HCT116 (cell line): ENCODE measurements at regions not wholly inside any gene's neighbourhood (a gene's known extent, or its start where the extent isn't known, plus 50 kb on each side); places are given as distances from the start of the nearest gene placed in this dataset.

Source experiments
- ATAC-seq: fragments of 200-7000 bp; cut with Tn5 transposase; 2 replicates; pipeline ENCODE4 v1.9.1; 2020; ENCODE audit warnings: mild to moderate bottlenecking, moderate library complexity
- BruUV-seq: library from RNA; stranded (reverse); fragments of 400-500 nt; replicated peaks from 2 replicates; lab custom pipeline; 2021; lab: Mats Ljungman, UMichigan
- CTCF ChIA-PET: fragments of 300-600 bp; sonication (Branson Sonifier 250); formaldehyde crosslinking; loops from one replicate; lab custom pipeline; 2021; ENCODE audit warnings: antibody characterized with exemption; lab: Charles Lee
- POLR2A ChIA-PET: fragments of 300-600, 350-600 bp; sonication (Branson Sonifier 250); formaldehyde crosslinking; loops from one replicate; lab custom pipeline; 2021; ENCODE audit warnings: antibody characterized with exemption; lab: Charles Lee
- RAD21 ChIA-PET, 2 experiments: fragments of 300-600 bp; sonication (Branson Sonifier 250); formaldehyde crosslinking; loops; one replicate each; lab custom pipeline; 2023; ENCODE audit warnings: low total read pairs in 2 of 2; ENCODE audit not compliant: uncharacterized antibody in 2 of 2, unreplicated experiment in 2 of 2, low non-redundant PET in 1 of 2; lab: Charles Lee
- DNase-seq: peaks from one replicate; pipeline ENCODE4 v3.0.0-alpha.2; 2010; ENCODE audit warnings: low read depth, low spot score
- H2AFZ ChIP-seq: fragments of 200-600 bp; shearing (Covaris generic), sonication (generic); 2 replicates; pipeline ENCODE4 v1.6.1; 2017; ENCODE audit warnings: low read depth, mixed run types, mixed read lengths, antibody characterized with exemption, low read length; ENCODE audit not compliant: poor library complexity, severe bottlenecking
- H3K27ac ChIP-seq: 2 replicates; pipeline ENCODE4 v1.5.1; 2012; ENCODE audit warnings: low read depth, low read length
- H3K27me3 ChIP-seq: fragments of 200-600 bp; sonication (generic); 2 replicates; pipeline ENCODE4 v1.6.1; 2016; ENCODE audit warnings: mixed run types, low read length, mixed read lengths; ENCODE audit not compliant: insufficient read depth
- H3K36me3 ChIP-seq, 2 experiments: fragments of 200-500 bp in 1 of 2; fragments of 200-600 bp in 1 of 2; sonication (Bioruptor generic) in 1 of 2; sonication (generic) in 1 of 2; 2 replicates each; pipeline versions ENCODE4 v1.5.1 to v1.6.1; 2014 to 2016; ENCODE audit warnings: low read length in 2 of 2, inconsistent platforms in 1 of 2, mixed read lengths in 1 of 2, mixed run types in 1 of 2; ENCODE audit not compliant: insufficient read depth in 2 of 2, control insufficient read depth in 1 of 2
- H3K4me1 ChIP-seq, 2 experiments: fragments of 200-600 bp in 1 of 2; sonication (generic) in 1 of 2; 2 replicates each; pipeline versions ENCODE4 v1.5.1 to v1.6.1; 2012 to 2017; ENCODE audit warnings: low read length in 2 of 2, inconsistent platforms in 1 of 2, mild to moderate bottlenecking in 1 of 2, mixed read lengths in 1 of 2, mixed run types in 1 of 2, moderate library complexity in 1 of 2; ENCODE audit not compliant: insufficient read depth in 2 of 2, control insufficient read depth in 1 of 2
- H3K4me2 ChIP-seq: fragments of 200-600 bp; sonication (generic); 2 replicates; pipeline ENCODE4 v1.6.1; 2017; ENCODE audit warnings: mixed run types, low read length, mixed read lengths
- H3K4me3 ChIP-seq, 2 experiments: fragments of 200-600 bp in 1 of 2; sonication (generic) in 1 of 2; replicated peaks in 1 of 2; 2 replicates each; pipeline ENCODE4 v1.5.1; 2011 to 2016; ENCODE audit warnings: low read length in 2 of 2, control low read depth in 1 of 2, low read depth in 1 of 2, mild to moderate bottlenecking in 1 of 2, mixed read lengths in 1 of 2, mixed run types in 1 of 2
- H3K79me2 ChIP-seq: fragments of 200-600 bp; sonication (generic); 2 replicates; pipeline ENCODE4 v1.6.1; 2017; ENCODE audit warnings: mild to moderate bottlenecking, mixed run types, low read length, moderate library complexity, mixed read lengths; ENCODE audit not compliant: insufficient read depth
- H3K9ac ChIP-seq: fragments of 200-600 bp; sonication (generic); 2 replicates; pipeline ENCODE4 v1.6.1; 2016; ENCODE audit warnings: low read length, mixed read lengths
- H3K9me2 ChIP-seq: fragments of 200-600 bp; sonication (generic), shearing (Covaris generic); 2 replicates; pipeline ENCODE4 v1.6.1; 2017; ENCODE audit warnings: mixed run types, mild to moderate bottlenecking, moderate library complexity; ENCODE audit not compliant: insufficient read depth
- H3K9me3 ChIP-seq, 2 experiments: fragments of 200-500 bp in 1 of 2; fragments of 200-600 bp in 1 of 2; sonication (Bioruptor generic) in 1 of 2; sonication (generic) in 1 of 2; 2 replicates each; pipeline ENCODE4 v1.6.1; 2014 to 2017; ENCODE audit warnings: low read length in 2 of 2, mixed read lengths in 2 of 2, inconsistent platforms in 1 of 2, low read depth in 1 of 2, mild to moderate bottlenecking in 1 of 2, mixed run types in 1 of 2, moderate library complexity in 1 of 2; ENCODE audit not compliant: control insufficient read depth in 1 of 2, insufficient read depth in 1 of 2
- H4K20me1 ChIP-seq: fragments of 200-600 bp; sonication (generic), shearing (Covaris generic); 2 replicates; pipeline ENCODE4 v1.6.1; 2017; ENCODE audit warnings: mixed run types, mild to moderate bottlenecking, moderate library complexity; ENCODE audit not compliant: insufficient read depth
- ATF3 ChIP-seq: IDR thresholded peaks from 2 replicates; pipeline ENCODE4 v1.6.1; 2012
- EGR1 ChIP-seq: IDR thresholded peaks from 2 replicates; pipeline ENCODE4 v1.6.1; 2012; ENCODE audit warnings: low read depth
- EZH2 ChIP-seq: fragments of 200-600 bp; sonication (generic); IDR thresholded peaks from 2 replicates; pipeline ENCODE4 v1.6.1; 2017; ENCODE audit warnings: antibody characterized with exemption, mixed run types
- FOSL1 ChIP-seq: IDR thresholded peaks from 2 replicates; pipeline ENCODE4 v1.6.1; 2012; ENCODE audit warnings: low read depth
- MAX ChIP-seq: IDR thresholded peaks from 2 replicates; pipeline ENCODE4 v1.6.1; 2012
- POLR2A ChIP-seq: IDR thresholded peaks from 2 replicates; pipeline ENCODE4 v1.7.0; 2011; ENCODE audit warnings: borderline replicate concordance; ENCODE audit not compliant: insufficient read depth, insufficient read length; ENCODE audit errors: extremely low read depth
- RAD21 ChIP-seq: IDR thresholded peaks from 2 replicates; pipeline ENCODE4 v1.6.1; 2012; ENCODE audit warnings: low read depth, mild to moderate bottlenecking
- SRF ChIP-seq: IDR thresholded peaks from 2 replicates; pipeline ENCODE4 v1.6.1; 2012; ENCODE audit warnings: low read depth
- ZFX ChIP-seq: fragments of 450-650 bp; IDR thresholded peaks from 2 replicates; pipeline ENCODE4 v1.6.1; 2017
- intact Hi-C: fragments of 100-400 bp; cut with micrococcal nuclease; formaldehyde crosslinking; loops from 2 replicates; pipeline ENCODE4 v1.10.0; 2022

- Histone ChIP-seq H4K20me1 (no peaks in the 10 kb centered on the region), H2AFZ (no peak overlapping the region), H3K79me2 (no peaks in the 10 kb centered on the region), H3K4me1 (no peaks in the 10 kb centered on the region), H3K27me3 (no peaks in the 10 kb centered on the region), H3K9me3 (peaks cover 11 to 23% of the 10 kb centered on the region in 2 experiments; a peak in 3 of 4 replicates), H3K9me2 (no peaks in the 10 kb centered on the region), H3K4me3 (no peak overlapping the region), H3K9ac (no peak overlapping the region), H3K27ac (no peak overlapping the region), H3K36me3 (no peaks in the 10 kb centered on the region)
- DNase-seq = no peak
- intact Hi-C loops = no loop called here
- RAD21 ChIA-PET = no interaction called here
- CTCF ChIA-PET = no interaction called here
- no TSS peak for BruUV-seq
- POLR2A ChIA-PET = no interaction called here
- TF ChIP-seq EGR1 (no peak), SRF (no peak), ZFX (no peak), POLR2A (no peak), MAX (no peak), RAD21 (no peak), EZH2 (no peak)
- TF ChIP-seq, all 23 proteins: peak for 0
- no peak for ATAC-seq
- no peak overlapping the region for H3K4me2 ChIP-seq
These were observed 2219.4 kb downstream of the NCAM2 start for GRCh38 chr21:23217597-23217996.

DNA sequence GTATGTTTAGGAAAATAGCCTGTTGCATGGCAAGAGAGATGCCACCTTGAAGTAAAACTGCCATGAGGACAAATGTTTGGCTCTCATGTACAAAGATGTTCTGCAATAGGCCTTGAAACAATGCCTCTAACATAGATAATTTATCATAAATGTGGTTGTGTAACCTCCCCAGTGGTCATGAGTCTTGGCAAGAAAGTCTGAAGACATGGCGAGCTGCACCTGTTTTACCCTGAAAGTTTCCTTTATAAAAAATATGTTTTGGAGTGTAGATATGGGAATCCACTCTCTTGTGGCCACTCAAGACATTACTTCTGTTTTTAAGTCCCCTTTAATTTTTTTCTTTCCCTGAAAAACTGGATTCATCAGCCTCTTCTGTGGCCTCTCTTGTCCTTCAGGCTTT is 2217.1 kb downstream of the NCAM2 start:
- H3K4me1 ChIP-seq = no peaks in the 10 kb centered on the region
- H3K27ac ChIP-seq = no peak overlapping the region
- no peaks in the 10 kb centered on the region for H3K27me3 ChIP-seq
- RAD21 ChIA-PET = no interaction called here
- no peaks in the 10 kb centered on the region for H3K36me3 ChIP-seq
- DNase-seq (no peak), ATAC-seq (no peak)
- H3K79me2 ChIP-seq = no peaks in the 10 kb centered on the region
- POLR2A ChIA-PET = no interaction called here
- peaks cover 0 to 17% of the 10 kb centered on the region in 2 experiments; a peak in 2 of 4 replicates for H3K9me3 ChIP-seq
- H3K4me3 ChIP-seq = no peak overlapping the region
- no peaks in the 10 kb centered on the region for H4K20me1 ChIP-seq
- no peak overlapping the region for H3K9ac ChIP-seq
- H3K4me2 ChIP-seq = no peak overlapping the region
- H2AFZ ChIP-seq = no peak overlapping the region
- no peak for TF ChIP-seq FOSL1
- TF ChIP-seq POLR2A = no peak
- TF ChIP-seq RAD21 = no peak
- TF ChIP-seq ATF3 = no peak
- no peaks in the 10 kb centered on the region for H3K9me2 ChIP-seq
- BruUV-seq = no TSS peak
- intact Hi-C loops = no loop called here
- CTCF ChIA-PET = no interaction called here
